ENCODE measurements at regions not wholly inside any gene's neighbourhood (a gene's known extent, or its start where the extent isn't known, plus 50 kb on each side); places are given as distances from the start of the nearest gene placed in this dataset.

- TF ChIP-seq CTCF (IDR thresholded peaks at IDR 0.05): no peak
- Histone ChIP-seq H3K4me3 (no peak overlapping the region), H3K27ac (no peak overlapping the region)
- no peak for DNase-seq (ENCODE audit: low spot score)
Measured at GRCh38 chr5:73367650-73368049, 80.9 kb downstream of the FOXD1 start.

- Histone ChIP-seq H3K4me3 (no peak overlapping the region), H3K27ac (no peak overlapping the region)
- no peak for TF ChIP-seq CTCF (IDR thresholded peaks at IDR 0.05)
- DNase-seq (ENCODE audit: low spot score): no peak
Measured at GRCh38 chr5:73365990-73366667, 82.4 kb downstream of the FOXD1 start.

GRCh38 chr5:73365301-73365853 lies 83.2 kb downstream of the FOXD1 start:
- H3K27ac ChIP-seq: no peak overlapping the region
- no peak for DNase-seq (ENCODE audit: low spot score)
- no peak for TF ChIP-seq CTCF (IDR thresholded peaks at IDR 0.05)

GRCh38 chr5:73363911-73364730 lies 84.5 kb downstream of the FOXD1 start:
- DNase-seq (ENCODE audit: low spot score): no peak
- no peak for TF ChIP-seq CTCF (IDR thresholded peaks at IDR 0.05)
- H3K4me3 ChIP-seq: no peak overlapping the region

More at GRCh38 chr5:73365301-73365853, 83.2 kb downstream of the FOXD1 start:
- no peak overlapping the region for H3K4me3 ChIP-seq

GRCh38 chr5:73359395-73359794 lies 89.2 kb downstream of the FOXD1 start:
- TF ChIP-seq CTCF (IDR thresholded peaks at IDR 0.05): no peak
- no peak overlapping the region for H3K27ac ChIP-seq
- no peak overlapping the region for H3K4me3 ChIP-seq
- no peak for DNase-seq (ENCODE audit: low spot score)

More at GRCh38 chr5:73363911-73364730, 84.5 kb downstream of the FOXD1 start:
- H3K27ac ChIP-seq: no peak overlapping the region

- DNase-seq (ENCODE audit: low spot score): no peak
- TF ChIP-seq CTCF (IDR thresholded peaks at IDR 0.05): no peak
- Histone ChIP-seq H3K4me3 (no peak overlapping the region), H3K27ac (no peak overlapping the region)
Measured at GRCh38 chr5:73358366-73358765, 90.2 kb downstream of the FOXD1 start.

All from coronary artery (tissue), 2 donors.